GM12891 (cell line): ENCODE measurements at regions not wholly inside any gene's neighbourhood (a gene's known extent, or its start where the extent isn't known, plus 50 kb on each side); places are given as distances from the start of the nearest gene placed in this dataset.
"Not testable (repeated sequence)": the region's sequence is repeated elsewhere in the genome, so short reads cannot be mapped to it uniquely, and the experiment has no call there.

Source experiments
- DNase-seq: peaks from one replicate; pipeline ENCODE4 v3.0.0; 2011; ENCODE audit warnings: low spot score; ENCODE audit not compliant: insufficient read length
- FAIRE-seq: peaks from 2 replicates; lab custom pipeline; 2011; peaks lifted over from hg19 to GRCh38; lab: Jason Lieb, UNC
- PAX5 ChIP-seq: IDR thresholded peaks from 2 replicates; pipeline ENCODE4 v1.6.1; 2011; ENCODE audit warnings: low read length, moderate library complexity, mild to moderate bottlenecking; ENCODE audit not compliant: insufficient read depth, severe bottlenecking
- POLR2A ChIP-seq: IDR thresholded peaks from 2 replicates; pipeline ENCODE4 v1.6.1; 2011; ENCODE audit warnings: low read depth, low read length, control low read depth
- POLR2AphosphoS5 ChIP-seq: IDR thresholded peaks from 2 replicates; pipeline ENCODE4 v1.6.1; 2011; ENCODE audit warnings: low read depth, low read length, control low read depth
- POU2F2 ChIP-seq: IDR thresholded peaks from 2 replicates; pipeline ENCODE4 v1.6.1; 2011; ENCODE audit warnings: low read depth, mild to moderate bottlenecking, control low read depth, low read length, moderate library complexity
- SPI1 ChIP-seq: IDR thresholded peaks from 2 replicates; pipeline ENCODE4 v1.6.1; 2011; ENCODE audit warnings: low read depth, low read length, control low read depth
- TAF1 ChIP-seq: IDR thresholded peaks from 2 replicates; pipeline ENCODE4 v1.6.1; 2011; ENCODE audit warnings: low read depth, low read length, control low read depth

DNA sequence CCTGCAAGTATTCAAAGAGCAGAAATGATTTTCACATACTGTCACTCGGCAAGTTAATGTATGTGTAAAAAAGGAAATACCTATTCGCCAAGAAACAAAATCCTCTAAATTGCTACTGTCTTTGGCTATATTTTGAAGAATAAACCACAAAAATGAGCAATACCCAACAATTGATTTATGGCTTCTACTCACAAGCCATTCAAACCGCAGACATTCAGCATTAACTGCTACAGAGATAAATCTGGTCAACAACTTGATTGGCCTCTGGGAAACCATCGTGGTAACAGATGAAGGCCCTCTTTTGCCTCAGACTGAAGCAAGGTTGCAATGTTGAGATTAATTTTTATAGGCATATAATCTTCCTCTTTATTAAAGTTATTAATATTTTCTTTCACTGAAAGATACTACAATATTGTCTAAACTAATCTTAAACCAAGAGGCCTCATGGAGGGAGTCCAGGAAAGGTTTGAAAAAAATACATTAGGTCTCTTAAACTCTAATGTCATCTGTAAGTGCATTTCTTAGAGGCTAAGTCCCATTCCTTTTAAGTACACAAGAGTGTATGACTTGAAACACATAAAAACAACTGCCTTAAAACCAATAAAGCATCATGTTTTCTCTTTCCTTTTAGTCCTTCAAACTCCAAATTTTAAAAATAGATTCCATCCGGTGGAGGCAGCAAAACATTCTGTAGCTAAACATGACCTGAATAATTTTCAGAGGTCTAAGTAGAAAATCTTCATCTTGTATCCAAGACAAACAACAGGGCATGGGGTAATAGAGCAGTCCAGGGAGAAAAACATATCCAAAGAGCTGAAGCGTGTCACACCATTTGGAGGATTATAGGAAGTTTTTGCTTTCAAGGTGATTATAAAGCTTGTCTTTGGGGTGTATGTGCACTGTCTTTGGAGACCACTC, 162.4 kb upstream of the TGFBR2 start:
- FAIRE-seq (no peak), DNase-seq (no peak)
- TF ChIP-seq POLR2AphosphoS5 (no peak), POU2F2 (no peak), POLR2A (no peak), SPI1 (no peak), TAF1 (no peak), PAX5 (no peak)

DNA sequence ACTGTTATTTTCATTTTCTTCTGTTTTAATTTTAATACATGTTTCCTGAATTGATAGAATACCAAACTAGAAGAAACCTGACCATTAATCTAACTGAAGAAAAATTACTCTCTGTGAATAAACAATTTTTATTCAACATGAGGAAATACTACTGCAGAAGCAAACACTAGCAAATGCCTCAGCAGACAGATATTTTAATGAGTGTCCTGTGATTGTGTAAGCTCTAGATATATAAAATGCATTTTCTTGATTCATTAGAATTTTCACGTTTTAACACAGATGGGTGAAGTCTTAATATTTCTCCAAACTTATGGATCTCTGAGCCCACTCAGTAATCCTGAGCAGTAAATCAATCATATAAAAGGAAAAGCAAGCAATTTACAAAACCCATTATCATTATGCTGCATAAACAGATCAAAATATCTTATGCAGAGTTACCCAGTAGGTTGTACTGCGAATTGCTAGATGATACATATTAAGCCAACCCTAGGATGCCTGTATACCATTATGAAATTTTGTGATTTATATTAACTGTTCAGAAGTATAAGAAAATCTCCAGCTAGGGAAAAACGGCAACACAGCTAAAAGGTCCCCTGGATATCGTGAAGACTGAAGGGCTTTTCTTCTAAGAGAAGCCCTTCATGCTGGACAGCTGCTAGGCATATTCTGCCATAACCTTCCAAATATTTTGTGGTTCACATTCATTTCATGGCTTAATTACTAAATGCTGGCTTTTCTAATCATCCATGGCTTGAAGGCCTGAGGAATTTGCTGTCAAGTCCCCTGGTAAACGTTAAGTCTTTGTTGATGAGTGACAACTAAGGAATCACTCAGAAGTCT, 157.7 kb upstream of the TGFBR2 start:
- no peak for DNase-seq
- TF ChIP-seq POU2F2 (no peak), PAX5 (no peak), SPI1 (no peak), TAF1 (no peak), POLR2AphosphoS5 (no peak), POLR2A (no peak)
- FAIRE-seq, result no peak

DNA sequence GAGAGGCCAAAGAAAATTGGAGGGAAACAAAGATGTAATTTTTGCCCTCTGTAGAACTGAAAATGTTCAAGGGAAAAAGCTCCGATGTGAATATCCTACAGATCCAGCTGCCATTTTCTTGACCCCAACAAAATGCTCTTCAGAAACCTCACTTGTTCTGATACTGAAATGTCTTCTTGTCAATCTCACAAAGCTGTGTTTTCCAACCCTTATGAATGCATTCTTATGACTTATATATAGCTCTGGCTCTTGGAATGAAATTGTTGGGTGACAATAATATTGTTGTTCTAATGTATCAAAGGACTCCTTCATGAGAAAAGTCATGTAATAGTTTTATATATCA, 157.1 kb upstream of the TGFBR2 start:
- FAIRE-seq (no peak), DNase-seq (no peak)
- TF ChIP-seq TAF1, result no peak
- no peak for TF ChIP-seq POU2F2
- TF ChIP-seq PAX5, result no peak
- TF ChIP-seq SPI1, result no peak
- no peak for TF ChIP-seq POLR2A
- no peak for TF ChIP-seq POLR2AphosphoS5

DNA sequence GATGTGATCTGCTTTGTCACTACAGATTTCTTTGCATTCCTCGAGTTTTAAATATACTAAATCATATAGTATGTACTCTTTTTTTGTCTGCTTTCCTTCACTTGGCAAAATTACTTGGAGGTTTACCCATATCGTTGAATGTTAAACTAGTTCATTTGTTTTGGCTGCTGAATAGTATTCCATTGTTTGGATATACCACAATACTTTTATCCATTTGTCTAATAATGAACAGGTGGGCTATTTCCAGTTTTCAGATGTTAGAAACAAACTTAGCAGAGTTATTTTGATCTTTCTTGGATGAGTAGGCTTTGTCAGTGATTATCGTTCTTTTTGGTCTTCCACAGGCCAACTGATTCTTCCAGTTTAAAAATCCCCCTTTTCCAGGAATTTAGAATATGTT, 154.0 kb upstream of the TGFBR2 start:
- TF ChIP-seq SPI1, result no peak
- TF ChIP-seq POU2F2, result no peak
- no peak for TF ChIP-seq TAF1
- no peak for TF ChIP-seq POLR2AphosphoS5
- no peak for TF ChIP-seq PAX5
- no peak for TF ChIP-seq POLR2A
- FAIRE-seq (no peak), DNase-seq (no peak)

DNA sequence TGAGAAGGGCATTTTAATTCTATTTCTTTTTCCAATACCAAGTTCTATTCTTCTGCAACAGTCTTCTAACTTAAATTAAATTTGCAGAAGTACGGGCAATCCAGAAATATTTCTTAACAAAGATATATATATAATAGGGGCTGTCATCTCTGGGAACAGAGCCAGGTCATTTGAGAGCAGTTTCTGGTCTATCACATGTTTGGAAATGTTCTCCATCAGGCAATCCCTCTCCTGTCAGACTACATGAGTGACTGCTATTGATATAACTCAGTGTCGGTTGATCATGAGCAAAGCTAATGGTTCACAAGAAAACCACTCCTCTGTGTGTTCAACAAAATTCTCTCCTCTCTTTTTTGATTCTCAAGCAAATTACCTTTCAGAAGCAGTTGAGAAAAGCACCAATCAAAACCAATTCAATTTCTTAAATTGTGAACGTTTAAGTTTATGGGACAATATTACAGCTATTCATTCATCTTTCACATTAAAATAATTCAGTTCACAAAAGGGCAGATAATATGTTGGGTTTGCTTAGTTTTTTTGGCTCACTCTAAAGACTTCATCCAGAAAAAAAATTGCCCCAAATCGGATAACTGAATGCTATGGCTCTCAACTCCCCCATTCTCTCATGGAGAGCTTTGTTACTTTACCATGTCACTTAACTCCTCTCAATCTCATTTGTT, 152.9 kb upstream of the TGFBR2 start:
- FAIRE-seq, result no peak
- TF ChIP-seq PAX5 (no peak), POU2F2 (no peak), TAF1 (no peak), SPI1 (no peak), POLR2A (no peak), POLR2AphosphoS5 (no peak)
- DNase-seq, result no peak

DNA sequence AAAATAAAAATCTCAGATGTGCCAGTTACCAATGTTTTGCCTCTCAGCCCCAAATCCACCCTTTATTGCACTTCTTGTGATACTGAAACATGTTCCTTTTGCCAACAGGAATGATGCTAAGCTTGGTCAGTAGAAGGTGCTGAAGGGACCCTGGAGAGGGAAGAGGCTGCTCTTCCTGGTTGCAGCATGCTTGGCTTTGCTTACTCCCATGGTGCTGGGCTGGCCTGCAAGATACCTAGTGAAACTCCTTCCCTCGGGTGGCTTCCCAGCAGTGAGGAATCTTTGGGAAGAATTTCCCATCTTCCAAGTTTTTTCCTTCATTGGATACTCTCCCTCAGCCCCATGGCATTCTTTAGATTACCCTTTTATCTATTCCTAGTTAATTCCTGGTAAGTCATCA, 151.8 kb upstream of the TGFBR2 start:
- FAIRE-seq, result no peak
- no peak for DNase-seq
- no peak for TF ChIP-seq POU2F2
- TF ChIP-seq TAF1, result no peak
- no peak for TF ChIP-seq PAX5
- TF ChIP-seq SPI1, result no peak
- TF ChIP-seq POLR2A, result no peak
- TF ChIP-seq POLR2AphosphoS5, result no peak

DNA sequence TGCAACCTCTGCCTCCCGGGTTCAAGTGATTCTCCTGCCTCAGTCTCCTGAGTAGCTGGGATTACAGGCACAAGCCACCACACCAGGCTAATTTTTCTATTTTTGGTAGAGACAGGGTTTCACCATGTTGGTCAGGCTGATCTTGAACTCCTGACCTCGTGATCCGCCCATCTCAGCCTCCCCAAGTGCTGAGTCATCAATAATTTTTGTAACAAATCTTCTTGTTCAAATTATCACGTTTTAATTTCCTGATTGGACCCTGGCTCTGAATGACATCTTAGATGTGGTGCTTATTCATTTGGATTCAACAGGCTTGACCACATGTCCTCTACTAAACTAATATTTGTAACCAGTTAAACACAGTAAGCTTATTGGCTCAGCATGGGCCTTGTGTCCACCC, 151.3 kb upstream of the TGFBR2 start:
- FAIRE-seq, result not testable (repeated sequence)

DNA sequence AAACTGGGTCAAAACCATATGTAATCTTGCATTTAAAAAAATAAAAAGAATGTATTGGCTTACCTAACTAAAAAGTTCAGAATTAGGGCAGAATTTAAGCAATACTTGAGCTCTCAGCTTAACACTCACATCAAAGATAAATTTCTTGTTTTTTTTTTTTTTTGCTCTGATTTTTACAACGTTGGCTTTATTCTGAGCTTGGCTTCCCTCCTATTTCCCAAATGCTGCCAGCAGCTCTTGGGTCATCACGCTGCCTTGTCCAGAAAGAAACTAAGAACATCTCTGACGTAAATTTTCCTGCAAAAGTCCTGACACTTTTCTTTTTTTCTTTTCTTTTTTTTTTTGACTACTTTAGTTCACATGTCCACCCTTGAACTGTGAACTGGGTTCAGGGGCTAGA, 150.6 kb upstream of the TGFBR2 start:
- no peak for TF ChIP-seq POLR2AphosphoS5
- no peak for TF ChIP-seq TAF1
- TF ChIP-seq POLR2A, result no peak
- no peak for TF ChIP-seq SPI1
- TF ChIP-seq PAX5, result no peak
- no peak for TF ChIP-seq POU2F2
- no peak for FAIRE-seq
- no peak for DNase-seq

More for the DNA sequence above, 151.3 kb upstream of the TGFBR2 start:
- not testable (repeated sequence) for DNase-seq

DNA sequence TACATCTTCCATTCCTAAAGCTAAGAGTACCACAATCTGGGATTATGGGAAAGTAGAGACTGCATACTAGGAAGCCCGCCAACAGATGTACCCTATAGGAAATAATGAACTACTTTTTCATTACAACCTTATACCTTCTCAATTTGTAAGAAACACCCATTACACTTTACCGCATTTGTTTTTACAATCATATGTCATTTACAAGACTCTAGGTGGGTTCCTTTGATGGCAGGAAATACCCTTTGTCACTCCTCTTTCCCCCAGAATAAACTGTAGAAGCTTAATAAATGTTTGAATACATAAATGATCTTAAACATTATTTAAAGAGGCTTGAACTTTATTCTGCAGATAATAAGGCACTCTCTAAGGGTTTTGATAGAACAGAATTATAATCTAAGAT, 150.1 kb upstream of the TGFBR2 start:
- TF ChIP-seq POLR2AphosphoS5 (no peak), POLR2A (no peak), SPI1 (no peak)
- no peak for DNase-seq
- FAIRE-seq, result no peak
